ENCODE measurements at regions not wholly inside any gene's neighbourhood (a gene's known extent, or its start where the extent isn't known, plus 50 kb on each side); places are given as distances from the start of the nearest gene placed in this dataset.
"Not testable (repeated sequence)": the region's sequence is repeated elsewhere in the genome, so short reads cannot be mapped to it uniquely, and the experiment has no call there.

DNA sequence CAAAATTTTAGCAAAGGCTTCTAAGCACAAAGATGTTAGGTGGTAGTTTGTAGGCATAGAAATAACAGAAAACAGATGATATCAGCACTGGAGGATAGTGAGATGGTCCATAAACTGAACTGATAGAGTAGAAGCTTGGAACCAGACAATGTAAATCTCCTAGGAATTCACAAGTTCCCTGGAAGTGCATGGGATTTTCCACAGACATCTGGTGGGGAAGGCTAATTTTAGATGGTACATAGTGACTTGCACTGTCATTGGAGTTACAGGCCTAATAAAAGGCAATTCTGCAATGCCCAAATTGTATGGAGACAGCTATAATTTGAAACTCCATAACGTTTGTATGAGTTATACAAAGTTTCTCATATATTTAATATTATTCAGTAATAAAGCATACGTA is 653.0 kb upstream of the MEF2C start:
- CTCF ChIA-PET: no interaction called here
- TF ChIP-seq, protein P1, sequence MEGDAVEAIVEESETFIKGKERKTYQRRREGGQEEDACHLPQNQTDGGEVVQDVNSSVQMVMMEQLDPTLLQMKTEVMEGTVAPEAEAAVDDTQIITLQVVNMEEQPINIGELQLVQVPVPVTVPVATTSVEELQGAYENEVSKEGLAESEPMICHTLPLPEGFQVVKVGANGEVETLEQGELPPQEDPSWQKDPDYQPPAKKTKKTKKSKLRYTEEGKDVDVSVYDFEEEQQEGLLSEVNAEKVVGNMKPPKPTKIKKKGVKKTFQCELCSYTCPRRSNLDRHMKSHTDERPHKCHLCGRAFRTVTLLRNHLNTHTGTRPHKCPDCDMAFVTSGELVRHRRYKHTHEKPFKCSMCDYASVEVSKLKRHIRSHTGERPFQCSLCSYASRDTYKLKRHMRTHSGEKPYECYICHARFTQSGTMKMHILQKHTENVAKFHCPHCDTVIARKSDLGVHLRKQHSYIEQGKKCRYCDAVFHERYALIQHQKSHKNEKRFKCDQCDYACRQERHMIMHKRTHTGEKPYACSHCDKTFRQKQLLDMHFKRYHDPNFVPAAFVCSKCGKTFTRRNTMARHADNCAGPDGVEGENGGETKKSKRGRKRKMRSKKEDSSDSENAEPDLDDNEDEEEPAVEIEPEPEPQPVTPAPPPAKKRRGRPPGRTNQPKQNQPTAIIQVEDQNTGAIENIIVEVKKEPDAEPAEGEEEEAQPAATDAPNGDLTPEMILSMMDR (conservative IDR thresholded peaks at IDR 0.05; ENCODE audit: low read depth): no peak
- DNase-seq (ENCODE audit: low spot score): no peak
- no peak overlapping the region for H3K27ac ChIP-seq
- POLR2A ChIA-PET (ENCODE audit: low non-redundant PET): no interaction called here

DNA sequence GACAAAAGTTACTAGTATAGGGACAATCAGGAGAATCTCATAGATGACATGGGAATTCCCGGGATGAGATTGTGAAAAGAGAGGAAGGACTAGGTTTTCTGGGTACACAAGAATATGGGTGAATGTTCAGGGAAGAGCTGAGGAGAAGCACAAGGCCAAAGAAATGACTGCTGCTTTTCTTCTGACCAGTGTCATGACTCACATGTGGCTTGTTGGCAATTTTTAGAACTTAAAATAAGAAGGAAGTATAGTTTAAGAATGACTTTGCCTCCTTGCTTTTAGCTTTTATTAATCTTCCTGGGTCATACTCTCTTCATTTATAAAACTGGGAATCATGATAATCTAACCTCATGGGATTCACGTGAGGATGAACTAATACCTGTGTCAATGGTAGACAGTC is 652.4 kb upstream of the MEF2C start:
- ChIA-PET CTCF (no interaction called here), POLR2A (ENCODE audit: low non-redundant PET) (no interaction called here)
- H3K27ac ChIP-seq: no peak overlapping the region
- no peak for DNase-seq (ENCODE audit: low spot score)
- TF ChIP-seq, protein P1 (conservative IDR thresholded peaks at IDR 0.05; ENCODE audit: low read depth): no peak

DNA sequence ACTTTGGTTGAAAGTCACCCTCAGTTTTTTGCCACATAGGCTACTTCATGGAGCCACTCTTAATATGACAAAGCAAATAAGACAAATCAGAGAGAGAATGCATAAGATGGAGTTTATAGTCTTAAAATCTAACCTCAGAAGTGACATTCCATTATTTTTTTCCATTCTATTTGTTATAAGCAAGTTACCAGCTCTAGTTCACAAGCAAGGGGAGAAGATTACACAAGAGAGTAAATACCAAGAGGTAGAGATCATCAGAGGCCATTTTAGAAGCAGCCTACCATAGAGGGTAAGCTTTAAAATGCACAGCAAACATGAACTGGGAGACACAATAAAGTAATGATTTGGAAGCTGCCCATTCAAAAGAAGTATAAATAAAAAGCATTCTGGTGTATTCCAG is 651.3 kb upstream of the MEF2C start:
- no peak for DNase-seq (ENCODE audit: low spot score)
- TF ChIP-seq, protein P1 (conservative IDR thresholded peaks at IDR 0.05; ENCODE audit: low read depth): no peak
- CTCF ChIA-PET: no interaction called here
- H3K27ac ChIP-seq: no peak overlapping the region
- POLR2A ChIA-PET (ENCODE audit: low non-redundant PET): no interaction called here

DNA sequence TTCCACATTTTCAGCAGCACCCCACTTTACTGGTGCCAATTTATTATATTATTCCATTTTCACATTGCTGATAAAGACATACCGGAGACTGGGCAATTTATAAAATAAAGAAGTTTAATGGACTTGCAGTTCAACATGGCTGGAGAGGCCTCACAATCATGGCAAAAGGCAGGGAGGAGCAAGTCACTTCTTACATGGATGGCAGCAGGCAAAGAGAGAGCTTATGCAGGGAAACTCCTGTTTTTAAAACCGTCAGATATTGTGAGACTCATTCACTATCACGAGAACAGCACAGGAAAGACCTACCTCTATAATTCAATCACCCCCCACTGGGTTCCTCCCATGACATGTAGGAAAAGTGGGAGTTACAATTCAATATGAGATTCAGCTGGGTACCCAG is 641.8 kb upstream of the MEF2C start:
- POLR2A ChIA-PET (ENCODE audit: low non-redundant PET): no interaction called here
- no peak for DNase-seq (ENCODE audit: low spot score)
- TF ChIP-seq, protein P1 (conservative IDR thresholded peaks at IDR 0.05; ENCODE audit: low read depth): no peak
- H3K27ac ChIP-seq: no peak overlapping the region
- CTCF ChIA-PET: no interaction called here

DNA sequence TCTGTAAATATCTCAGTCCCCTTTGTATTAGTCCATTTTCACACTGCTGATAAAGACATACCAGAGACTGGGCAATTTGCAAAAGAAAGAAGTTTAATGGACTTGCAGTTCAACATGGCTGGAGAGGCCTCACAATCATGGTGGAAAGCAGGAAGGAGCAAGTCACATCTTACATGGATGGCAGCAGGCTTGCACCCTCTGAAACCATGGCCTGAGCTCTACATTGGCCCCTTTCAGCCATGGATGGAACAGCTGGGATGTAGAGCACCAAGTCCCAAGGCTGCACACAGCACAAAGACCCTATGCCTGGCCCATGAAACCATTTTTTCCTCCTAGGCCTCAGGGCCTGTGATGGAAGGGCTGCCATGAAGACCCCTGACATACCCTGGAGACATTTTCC is 640.9 kb upstream of the MEF2C start:
- H3K27ac ChIP-seq; DNase-seq (ENCODE audit: low spot score); POLR2A ChIA-PET (ENCODE audit: low non-redundant PET); CTCF ChIA-PET: not testable (repeated sequence)

DNA sequence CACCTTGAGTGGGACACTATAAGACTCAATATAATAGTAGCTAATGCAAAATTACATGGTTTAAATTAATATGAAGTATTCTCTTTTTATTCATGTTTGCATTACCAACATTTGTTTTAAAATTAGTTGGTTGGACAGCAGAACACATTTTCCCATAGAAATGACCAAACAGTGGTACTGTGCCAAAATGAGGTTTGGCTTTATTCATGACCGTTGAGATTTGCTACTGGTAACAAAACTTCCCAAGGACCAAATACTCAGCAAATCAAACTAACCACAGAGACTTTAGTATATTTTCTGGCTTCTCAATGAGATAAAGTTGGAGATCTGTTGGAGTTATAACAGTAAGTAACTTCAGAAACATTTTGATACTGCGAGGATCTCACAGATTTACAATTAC is 637.8 kb upstream of the MEF2C start:
- POLR2A ChIA-PET (ENCODE audit: low non-redundant PET): no interaction called here
- no peak for DNase-seq (ENCODE audit: low spot score)
- CTCF ChIA-PET: no interaction called here
- H3K27ac ChIP-seq: no peak overlapping the region
- TF ChIP-seq, protein P1 (conservative IDR thresholded peaks at IDR 0.05; ENCODE audit: low read depth): no peak

DNA sequence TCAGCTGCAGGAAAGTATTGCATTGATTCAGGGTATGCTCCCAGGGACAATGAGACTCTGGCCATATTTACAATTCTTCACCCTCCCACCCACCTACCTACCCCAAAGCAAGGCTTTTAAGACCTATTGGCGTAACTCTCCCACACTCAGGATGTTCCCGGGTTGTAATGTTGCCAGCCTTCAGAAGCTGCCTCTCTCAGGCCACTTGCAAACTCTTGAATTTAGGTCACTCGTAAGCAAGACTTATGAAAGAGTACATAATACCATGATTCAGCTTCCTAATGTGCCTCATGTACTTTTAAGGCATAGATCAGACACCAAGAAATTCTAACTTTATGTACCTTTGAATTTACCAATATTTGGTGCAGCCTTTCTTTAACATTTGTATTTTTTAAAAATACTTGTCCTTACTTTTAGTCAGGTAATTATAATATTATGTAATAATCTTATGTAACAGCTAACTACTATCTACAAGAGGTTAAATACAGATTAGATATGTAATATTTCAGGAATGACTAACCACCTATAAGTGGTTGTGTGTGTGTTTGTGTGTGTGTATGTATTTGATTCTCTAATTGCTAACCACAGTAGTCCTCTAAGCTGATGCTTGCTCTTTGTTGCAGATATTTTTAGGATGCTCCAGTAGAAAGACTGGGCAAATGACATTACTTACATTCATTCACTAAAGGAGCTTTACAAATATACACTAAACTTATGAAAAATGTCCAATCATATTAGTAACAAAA is 630.5 kb upstream of the MEF2C start:
- ChIA-PET POLR2A (ENCODE audit: low non-redundant PET) (no interaction called here), CTCF (interaction anchor here (0.6 to 0.7 kb wide), 3 partner anchors 173 to 828 kb away, joined by 3 to 9 read pairs (median 4); no protein-coding TSS in a partner anchor)
- no peak for DNase-seq (ENCODE audit: low spot score)
- TF ChIP-seq, protein P1 (conservative IDR thresholded peaks at IDR 0.05; ENCODE audit: low read depth): no peak
- no peak overlapping the region for H3K27ac ChIP-seq
